ENCODE measurements at regions not wholly inside any gene's neighbourhood (a gene's known extent, or its start where the extent isn't known, plus 50 kb on each side); places are given as distances from the start of the nearest gene placed in this dataset.

DNA sequence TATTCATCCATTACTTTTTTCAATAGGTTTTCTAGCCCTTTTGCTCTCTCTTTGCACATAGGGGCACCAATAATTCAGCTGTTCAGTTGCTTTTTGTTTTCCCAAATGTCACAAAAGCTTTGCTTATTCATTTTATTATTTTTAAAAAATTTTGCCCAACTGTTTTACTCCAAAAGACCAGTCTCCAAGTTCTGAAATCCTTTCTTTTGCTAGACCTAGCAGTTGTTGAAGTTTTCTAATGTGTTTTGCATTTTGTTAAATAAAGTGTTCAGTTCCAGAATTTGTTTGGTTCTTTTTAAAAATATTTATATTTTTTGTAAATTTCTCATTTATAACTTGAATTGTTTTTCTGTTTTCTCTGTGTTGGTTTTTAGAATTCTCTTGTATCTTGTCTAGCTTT, 1227.3 kb downstream of the ROBO2 start:
- no peaks in the 10 kb centered on the region for H3K27me3 ChIP-seq
- no peaks in the 10 kb centered on the region for H3K4me1 ChIP-seq (replicated peaks in 1 of 2)
- TF ChIP-seq POLR2A (IDR thresholded peaks at IDR 0.05) (no peak), CTCF (IDR thresholded peaks at IDR 0.05) (no peak)
- no peak overlapping the region for H3K27ac ChIP-seq
- DNase-seq = no peak
- intact Hi-C loops (cut with DNase I) = no loop called here
- no peaks in the 10 kb centered on the region for H3K36me3 ChIP-seq (replicated peaks in 1 of 2)
- H3K9me3 ChIP-seq (replicated peaks in 1 of 3) = no peaks in the 10 kb centered on the region
- no peak overlapping the region for H3K4me3 ChIP-seq

- H3K27me3 ChIP-seq = no peaks in the 10 kb centered on the region
- no peaks in the 10 kb centered on the region for H3K9me3 ChIP-seq (replicated peaks in 1 of 3)
- WGBS, 4 donors = 65 to 97% (median 86%) methylated on average over 2 of the region's 2 CpGs
- H3K4me3 ChIP-seq = no peak overlapping the region
- H3K4me1 ChIP-seq (replicated peaks in 1 of 2) = no peaks in the 10 kb centered on the region
- intact Hi-C loops (cut with DNase I) = no loop called here
- TF ChIP-seq CTCF (IDR thresholded peaks at IDR 0.05) (no peak), POLR2A (IDR thresholded peaks at IDR 0.05) (no peak)
- DNase-seq = no peak
- H3K27ac ChIP-seq = no peak overlapping the region
- H3K36me3 ChIP-seq (replicated peaks in 1 of 2) = no peaks in the 10 kb centered on the region
Measured at GRCh38 chr3:78268087-78268486, 1228.2 kb downstream of the ROBO2 start.

DNA sequence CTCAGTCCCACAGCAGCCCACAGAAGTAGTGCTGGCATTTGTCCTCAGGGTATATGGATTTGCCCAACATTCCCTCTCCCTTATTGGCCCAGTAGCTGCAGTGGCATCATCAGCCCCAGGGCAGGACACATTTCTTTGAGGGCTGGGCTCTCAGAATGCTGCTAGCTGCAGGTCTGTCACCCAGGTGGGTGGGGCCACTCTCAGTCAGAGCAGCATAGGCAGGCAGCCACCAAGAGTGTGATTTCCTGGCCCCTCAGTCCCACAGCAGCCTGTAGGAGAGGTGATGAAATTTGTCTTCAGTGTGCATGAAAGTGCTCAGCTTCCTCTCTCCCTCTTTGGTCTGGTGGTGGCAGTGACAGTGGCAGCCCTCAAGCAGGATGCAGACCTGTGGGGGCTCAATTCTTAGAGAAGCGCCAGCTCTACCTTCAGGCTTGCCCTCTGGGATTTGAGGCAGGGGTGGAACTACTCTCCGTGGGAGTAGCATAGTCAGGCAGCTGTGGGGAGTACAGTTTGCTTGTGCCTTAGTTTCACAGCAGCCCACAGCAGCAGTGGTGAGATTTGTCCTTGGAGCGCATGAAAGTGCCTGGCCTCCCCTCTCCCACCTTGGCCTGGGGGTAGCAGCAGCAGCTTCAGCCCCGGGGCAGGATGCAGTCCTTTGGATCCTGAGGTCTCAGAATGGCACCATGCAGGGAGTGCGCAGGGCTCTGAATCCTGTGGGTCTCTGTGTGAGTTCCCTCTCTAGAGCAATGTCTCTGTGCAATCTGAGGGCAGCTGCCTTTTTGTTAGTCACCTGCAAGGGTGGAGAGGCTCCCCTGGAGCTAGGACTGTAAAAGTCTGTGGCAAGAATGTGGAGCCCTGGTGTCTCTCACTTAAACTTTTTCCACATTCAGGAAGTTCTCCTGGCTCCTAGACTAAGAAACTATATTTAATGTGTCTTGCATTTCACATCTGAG, 1229.1 kb downstream of the ROBO2 start:
- no peaks in the 10 kb centered on the region for H3K36me3 ChIP-seq (replicated peaks in 1 of 2)
- no peaks in the 10 kb centered on the region for H3K9me3 ChIP-seq (replicated peaks in 1 of 3)
- intact Hi-C loops (cut with DNase I) = no loop called here
- 63 to 82% (median 79%) methylated on average over 4 to 5 of the region's 5 CpGs; no CpG with 5 or more reads in 1 of the 4 donors for WGBS, 4 donors
- H3K27ac ChIP-seq = no peak overlapping the region
- H3K27me3 ChIP-seq = no peaks in the 10 kb centered on the region
- H3K4me1 ChIP-seq (replicated peaks in 1 of 2) = no peaks in the 10 kb centered on the region
- no peak for TF ChIP-seq CTCF (IDR thresholded peaks at IDR 0.05)
- no peak for TF ChIP-seq POLR2A (IDR thresholded peaks at IDR 0.05)
- no peak overlapping the region for H3K4me3 ChIP-seq
- DNase-seq = no peak

- intact Hi-C loops (cut with DNase I) = no loop called here
- Histone ChIP-seq H3K36me3 (replicated peaks in 1 of 2) (no peaks in the 10 kb centered on the region), H3K27ac (no peak overlapping the region), H3K9me3 (replicated peaks in 1 of 3) (no peaks in the 10 kb centered on the region), H3K4me3 (no peak overlapping the region), H3K27me3 (no peaks in the 10 kb centered on the region), H3K4me1 (replicated peaks in 1 of 2) (no peaks in the 10 kb centered on the region)
- no peak for DNase-seq
- 69 to 80% (median 77%) methylated on average over 4 of the region's 4 CpGs for WGBS, 4 donors
- TF ChIP-seq POLR2A (IDR thresholded peaks at IDR 0.05) (no peak), CTCF (IDR thresholded peaks at IDR 0.05) (no peak)
Measured at GRCh38 chr3:78273326-78273725, 1233.4 kb downstream of the ROBO2 start.

Data from adrenal gland (tissue), 9 donors.